Fibroblast of lung (primary cell): ENCODE measurements at regions not wholly inside any gene's neighbourhood (a gene's known extent, or its start where the extent isn't known, plus 50 kb on each side); places are given as distances from the start of the nearest gene placed in this dataset.

Experiments used
- CTCF ChIP-seq, 2 donors: IDR thresholded peaks in 1 of 2; conservative IDR thresholded peaks in 1 of 2; 1 replicate in 1 of 2; 2 replicates in 1 of 2; pipeline ENCODE4 v1.5.1; 2011 to 2012; ENCODE audit warnings: low read length in 2 of 2, control low read depth in 1 of 2, inconsistent platforms in 1 of 2, low read depth in 1 of 2, mild to moderate bottlenecking in 1 of 2
- EZH2 ChIP-seq: IDR thresholded peaks from 2 replicates; pipeline ENCODE4 v1.5.1; 2012; ENCODE audit warnings: low read length, control low read depth, mild to moderate bottlenecking; ENCODE audit errors: missing control alignments

GRCh38 chr4:176507845-176508533 lies 188.2 kb downstream of the SPCS3 start:
- TF ChIP-seq CTCF (conservative IDR thresholded peaks at IDR 0.05 in 1 of 2, IDR thresholded peaks at IDR 0.05 in 1 of 2; ENCODE audit: low read depth in 1 of 2, low read length in 2 of 2) (no peak), EZH2 (no peak)
